Stomach (tissue), 4 donors: ENCODE measurements at regions not wholly inside any gene's neighbourhood (a gene's known extent, or its start where the extent isn't known, plus 50 kb on each side); places are given as distances from the start of the nearest gene placed in this dataset.

Experiments used
- CTCF ChIP-seq, 7 experiments: fragments of 450-650 bp in 4 of 7; fragments of 200-600 bp in 3 of 7; sonication (generic) in 3 of 7; IDR thresholded peaks; one replicate each; pipeline ENCODE4 v1.5.1; 2016 to 2019; ENCODE audit warnings: antibody characterized with exemption in 7 of 7, control low read depth in 2 of 7, mild to moderate bottlenecking in 1 of 7
- POLR2A ChIP-seq, 4 donors: fragments of 450-650 bp; IDR thresholded peaks; one replicate each; pipeline ENCODE4 v1.6.1; 2016; ENCODE audit warnings: antibody characterized with exemption in 4 of 4, control low read depth in 2 of 4, mild to moderate bottlenecking in 1 of 4, moderate library complexity in 1 of 4
- POLR2AphosphoS5 ChIP-seq, 3 donors: sonication (generic); formaldehyde crosslinking; IDR thresholded peaks; one replicate each; pipeline ENCODE4 v1.6.1; 2016; ENCODE audit warnings: antibody characterized with exemption in 3 of 3

GRCh38 chr6:120590611-120591010 is 743.7 kb downstream of the TBC1D32 start:
- TF ChIP-seq POLR2A (IDR thresholded peaks at IDR 0.05), result no peak
- no peak for TF ChIP-seq CTCF (IDR thresholded peaks at IDR 0.05)
- TF ChIP-seq POLR2AphosphoS5 (IDR thresholded peaks at IDR 0.05), result no peak
